Type B pancreatic cell (in vitro differentiated cells): ENCODE measurements at regions not wholly inside any gene's neighbourhood (a gene's known extent, or its start where the extent isn't known, plus 50 kb on each side); places are given as distances from the start of the nearest gene placed in this dataset.

ENCODE experiments used
- DNase-seq: peaks from one replicate; pipeline ENCODE4 v3.0.0; 2021; ENCODE audit warnings: mixed read lengths; ENCODE audit not compliant: unreplicated experiment; ENCODE audit errors: extremely low spot score
- H3K27ac Mint-ChIP-seq: 2 replicates; pipeline ENCODE4 v1.8.0; 2021; ENCODE audit warnings: mild to moderate bottlenecking, mixed read lengths
- H3K27me3 Mint-ChIP-seq: 2 replicates; pipeline ENCODE4 v1.8.0; 2021; ENCODE audit warnings: mixed read lengths
- H3K36me3 Mint-ChIP-seq: 2 replicates; pipeline ENCODE4 v1.8.0; 2021; ENCODE audit warnings: mixed read lengths
- H3K4me1 Mint-ChIP-seq: one replicate; pipeline ENCODE4 v1.8.0; 2021; ENCODE audit warnings: mixed read lengths; ENCODE audit not compliant: unreplicated experiment
- H3K4me3 Mint-ChIP-seq: 2 replicates; pipeline ENCODE4 v1.8.0; 2021; ENCODE audit warnings: mild to moderate bottlenecking, mixed read lengths
- H3K9me3 Mint-ChIP-seq: 2 replicates; pipeline ENCODE4 v1.8.0; 2021; ENCODE audit warnings: mixed read lengths
- TF ChIP-seq, protein P1 (sequence below): fragments of 200-600 bp; sonication (generic); conservative IDR thresholded peaks from 2 replicates; pipeline ENCODE4 v1.5.0; 2021; ENCODE audit warnings: antibody characterized with exemption, mild to moderate bottlenecking

DNA sequence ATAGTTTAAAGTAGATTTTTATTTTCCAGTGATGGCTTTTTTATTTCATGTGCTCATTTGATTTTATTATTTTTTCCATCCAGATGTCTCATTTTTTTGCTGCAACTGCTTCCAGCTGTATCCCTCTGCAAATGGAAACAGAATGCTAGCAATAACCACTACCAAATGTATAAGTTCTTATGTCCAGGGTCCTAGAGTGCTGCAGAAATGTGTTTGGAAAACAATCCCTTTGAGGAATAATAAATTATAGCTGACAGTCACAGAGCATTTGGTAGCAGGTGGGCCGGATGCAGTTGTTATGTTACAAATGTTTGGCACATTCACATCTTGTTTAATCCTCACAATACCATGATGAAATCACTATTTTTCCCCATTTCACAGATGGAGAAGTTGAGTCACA, 300.7 kb upstream of the PDGFD start:
- Mint-ChIP-seq H3K9me3 (no peaks in the 10 kb centered on the region), H3K36me3 (no peaks in the 10 kb centered on the region), H3K27ac (no peak overlapping the region), H3K4me3 (no peak overlapping the region), H3K27me3 (no peaks in the 10 kb centered on the region), H3K4me1 (no peaks in the 10 kb centered on the region)
- no peak for DNase-seq
- TF ChIP-seq, protein P1, sequence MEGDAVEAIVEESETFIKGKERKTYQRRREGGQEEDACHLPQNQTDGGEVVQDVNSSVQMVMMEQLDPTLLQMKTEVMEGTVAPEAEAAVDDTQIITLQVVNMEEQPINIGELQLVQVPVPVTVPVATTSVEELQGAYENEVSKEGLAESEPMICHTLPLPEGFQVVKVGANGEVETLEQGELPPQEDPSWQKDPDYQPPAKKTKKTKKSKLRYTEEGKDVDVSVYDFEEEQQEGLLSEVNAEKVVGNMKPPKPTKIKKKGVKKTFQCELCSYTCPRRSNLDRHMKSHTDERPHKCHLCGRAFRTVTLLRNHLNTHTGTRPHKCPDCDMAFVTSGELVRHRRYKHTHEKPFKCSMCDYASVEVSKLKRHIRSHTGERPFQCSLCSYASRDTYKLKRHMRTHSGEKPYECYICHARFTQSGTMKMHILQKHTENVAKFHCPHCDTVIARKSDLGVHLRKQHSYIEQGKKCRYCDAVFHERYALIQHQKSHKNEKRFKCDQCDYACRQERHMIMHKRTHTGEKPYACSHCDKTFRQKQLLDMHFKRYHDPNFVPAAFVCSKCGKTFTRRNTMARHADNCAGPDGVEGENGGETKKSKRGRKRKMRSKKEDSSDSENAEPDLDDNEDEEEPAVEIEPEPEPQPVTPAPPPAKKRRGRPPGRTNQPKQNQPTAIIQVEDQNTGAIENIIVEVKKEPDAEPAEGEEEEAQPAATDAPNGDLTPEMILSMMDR: no peak

DNA sequence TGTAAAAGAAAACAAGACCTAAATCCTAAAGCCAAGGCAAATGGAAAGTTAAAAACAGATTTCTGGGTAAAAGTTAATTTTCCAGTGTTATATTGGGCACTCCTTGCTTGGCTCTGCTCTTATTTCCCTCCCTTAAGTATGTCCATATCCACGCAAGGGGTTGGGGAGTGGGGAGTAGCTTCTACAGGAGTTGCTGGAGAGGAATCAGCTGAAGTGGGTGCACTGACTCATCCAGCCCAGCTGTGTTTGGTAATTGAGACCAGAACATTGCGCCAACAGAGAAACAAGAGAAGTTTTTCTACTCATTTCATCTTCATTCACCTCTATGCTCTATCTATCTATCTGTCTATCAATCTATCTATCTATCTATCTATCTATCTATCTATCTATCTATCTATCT, 298.4 kb upstream of the PDGFD start:
- Mint-ChIP-seq H3K4me3 (no peak overlapping the region), H3K4me1 (no peaks in the 10 kb centered on the region), H3K9me3 (no peaks in the 10 kb centered on the region), H3K27me3 (no peaks in the 10 kb centered on the region), H3K27ac (no peak overlapping the region), H3K36me3 (no peaks in the 10 kb centered on the region)
- DNase-seq: no peak
- TF ChIP-seq, protein P1: no peak

- Mint-ChIP-seq H3K4me3 (no peak overlapping the region), H3K27ac (peak overlapping the region; percentile 98), H3K4me1 (peaks cover 8% of the 10 kb centered on the region), H3K9me3 (peaks cover 6% of the 10 kb centered on the region), H3K27me3 (no peaks in the 10 kb centered on the region), H3K36me3 (no peaks in the 10 kb centered on the region)
- TF ChIP-seq, protein P1: no peak
- no peak for DNase-seq
Measured at GRCh38 chr11:104451197-104451893, 287.4 kb upstream of the PDGFD start.

GRCh38 chr11:104443387-104443786, 279.4 kb upstream of the PDGFD start:
- H3K9me3 Mint-ChIP-seq: peaks cover 13% of the 10 kb centered on the region
- no peaks in the 10 kb centered on the region for H3K36me3 Mint-ChIP-seq
- no peak overlapping the region for H3K27ac Mint-ChIP-seq
- no peak overlapping the region for H3K4me3 Mint-ChIP-seq
- TF ChIP-seq, protein P1: no peak
- H3K27me3 Mint-ChIP-seq: no peaks in the 10 kb centered on the region
- no peak for DNase-seq
- H3K4me1 Mint-ChIP-seq: no peaks in the 10 kb centered on the region

DNA sequence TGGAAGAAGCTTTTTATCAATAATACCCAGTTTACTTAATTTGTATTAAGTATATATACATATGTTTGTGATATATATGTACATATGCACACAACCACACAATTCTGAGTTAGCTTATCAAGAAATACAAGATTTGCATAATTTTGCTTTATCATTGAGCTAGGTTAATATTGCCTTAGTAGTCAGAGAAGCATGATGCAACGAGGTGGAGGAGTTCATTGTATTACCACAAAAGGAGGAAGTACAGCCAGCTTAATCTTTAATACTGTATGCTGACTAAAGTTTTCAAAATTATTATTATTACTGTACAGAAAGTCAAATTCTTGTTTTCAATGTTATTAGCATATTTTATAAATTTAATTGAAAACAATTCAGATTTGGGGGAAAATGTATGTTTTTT, 278.4 kb upstream of the PDGFD start:
- Mint-ChIP-seq H3K4me1 (no peaks in the 10 kb centered on the region), H3K9me3 (peaks cover 8% of the 10 kb centered on the region), H3K4me3 (no peak overlapping the region), H3K27me3 (no peaks in the 10 kb centered on the region), H3K36me3 (no peaks in the 10 kb centered on the region), H3K27ac (no peak overlapping the region)
- TF ChIP-seq, protein P1: no peak
- DNase-seq: no peak
